Middle frontal gyrus (tissue), 1 donor: ENCODE measurements at regions not wholly inside any gene's neighbourhood (a gene's known extent, or its start where the extent isn't known, plus 50 kb on each side); places are given as distances from the start of the nearest gene placed in this dataset.

Source experiments
- DNase-seq: peaks from one replicate; pipeline ENCODE4 v3.0.0-alpha.2; 2015; ENCODE audit warnings: low spot score; ENCODE audit errors: extremely low spot score

GRCh38 chr5:136698970-136699369 lies 333.6 kb upstream of the TRPC7 start:
- no peak for DNase-seq

GRCh38 chr5:136694258-136694657 lies 328.9 kb upstream of the TRPC7 start:
- DNase-seq = no peak

GRCh38 chr5:136689552-136689951 lies 324.2 kb upstream of the TRPC7 start:
- no peak for DNase-seq

- no peak for DNase-seq
These were observed 321.0 kb upstream of the TRPC7 start for GRCh38 chr5:136686192-136686872.

- DNase-seq = no peak
These were observed 317.6 kb upstream of the TRPC7 start for GRCh38 chr5:136682986-136683385.

- no peak for DNase-seq
These were observed 313.9 kb upstream of the TRPC7 start for GRCh38 chr5:136679233-136679632.

GRCh38 chr5:136677217-136677616 lies 311.9 kb upstream of the TRPC7 start:
- DNase-seq = no peak

GRCh38 chr5:136676685-136677084 lies 311.3 kb upstream of the TRPC7 start:
- DNase-seq = no peak

- DNase-seq = no peak
These were observed 310.4 kb upstream of the TRPC7 start for GRCh38 chr5:136675769-136676168.

GRCh38 chr5:136674178-136674577 lies 308.8 kb upstream of the TRPC7 start:
- no peak for DNase-seq

- no peak for DNase-seq
These were observed 302.4 kb upstream of the TRPC7 start for GRCh38 chr5:136667789-136668188.

GRCh38 chr5:136666970-136667620 lies 301.8 kb upstream of the TRPC7 start:
- no peak for DNase-seq

- DNase-seq = peak; percentile 9
These were observed 300.0 kb upstream of the TRPC7 start for GRCh38 chr5:136665331-136665730.

GRCh38 chr5:136661026-136661425 lies 295.7 kb upstream of the TRPC7 start:
- DNase-seq = no peak

- DNase-seq = no peak
These were observed 291.5 kb upstream of the TRPC7 start for GRCh38 chr5:136656811-136657210.

- no peak for DNase-seq
These were observed 290.1 kb upstream of the TRPC7 start for GRCh38 chr5:136655468-136655867.

GRCh38 chr5:136646915-136647314 lies 281.6 kb upstream of the TRPC7 start:
- DNase-seq = no peak

GRCh38 chr5:136642976-136643375 lies 277.6 kb upstream of the TRPC7 start:
- DNase-seq = no peak

- DNase-seq = no peak
These were observed 274.3 kb upstream of the TRPC7 start for GRCh38 chr5:136639616-136640015.

- no peak for DNase-seq
These were observed 272.7 kb upstream of the TRPC7 start for GRCh38 chr5:136638084-136638483.

- no peak for DNase-seq
These were observed 270.7 kb upstream of the TRPC7 start for GRCh38 chr5:136636001-136636400.

- DNase-seq = no peak
These were observed 265.8 kb upstream of the TRPC7 start for GRCh38 chr5:136631186-136631585.

- no peak for DNase-seq
These were observed 263.9 kb upstream of the TRPC7 start for GRCh38 chr5:136629125-136629792.
